B cell (primary cell): ENCODE measurements at regions not wholly inside any gene's neighbourhood (a gene's known extent, or its start where the extent isn't known, plus 50 kb on each side); places are given as distances from the start of the nearest gene placed in this dataset.

Experiments
- EZH2 ChIP-seq: IDR thresholded peaks from 2 replicates; pipeline ENCODE4 v1.6.1; 2012; ENCODE audit warnings: borderline replicate concordance, low read depth, mild to moderate bottlenecking, moderate library complexity, low read length; ENCODE audit not compliant: insufficient read depth, poor library complexity, severe bottlenecking
- TF ChIP-seq, protein P1 (sequence below): fragments of 200-600 bp; IDR thresholded peaks from one replicate; pipeline ENCODE4 v1.8.0; 2022; ENCODE audit warnings: antibody characterized with exemption, mild to moderate bottlenecking

DNA sequence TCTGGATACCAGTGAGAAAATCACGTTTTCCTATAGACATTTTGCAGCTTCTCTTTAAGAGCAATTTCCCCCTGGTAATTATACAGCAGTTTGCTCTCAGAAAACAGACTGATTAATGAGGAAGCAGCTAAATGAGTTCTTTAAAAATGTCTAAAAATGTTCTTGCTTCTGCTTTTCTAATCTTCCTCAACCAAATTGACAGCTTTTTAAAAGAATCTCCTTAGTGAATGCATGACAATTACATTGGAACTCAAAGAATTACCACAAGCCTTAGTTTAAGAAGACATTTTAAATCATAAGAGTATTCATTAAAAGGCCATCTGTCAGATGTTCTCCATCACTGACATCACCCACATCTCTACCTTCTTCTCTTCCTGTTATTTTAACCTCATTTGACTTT is 135.8 kb upstream of the PLXNC1 start:
- TF ChIP-seq, protein P1, sequence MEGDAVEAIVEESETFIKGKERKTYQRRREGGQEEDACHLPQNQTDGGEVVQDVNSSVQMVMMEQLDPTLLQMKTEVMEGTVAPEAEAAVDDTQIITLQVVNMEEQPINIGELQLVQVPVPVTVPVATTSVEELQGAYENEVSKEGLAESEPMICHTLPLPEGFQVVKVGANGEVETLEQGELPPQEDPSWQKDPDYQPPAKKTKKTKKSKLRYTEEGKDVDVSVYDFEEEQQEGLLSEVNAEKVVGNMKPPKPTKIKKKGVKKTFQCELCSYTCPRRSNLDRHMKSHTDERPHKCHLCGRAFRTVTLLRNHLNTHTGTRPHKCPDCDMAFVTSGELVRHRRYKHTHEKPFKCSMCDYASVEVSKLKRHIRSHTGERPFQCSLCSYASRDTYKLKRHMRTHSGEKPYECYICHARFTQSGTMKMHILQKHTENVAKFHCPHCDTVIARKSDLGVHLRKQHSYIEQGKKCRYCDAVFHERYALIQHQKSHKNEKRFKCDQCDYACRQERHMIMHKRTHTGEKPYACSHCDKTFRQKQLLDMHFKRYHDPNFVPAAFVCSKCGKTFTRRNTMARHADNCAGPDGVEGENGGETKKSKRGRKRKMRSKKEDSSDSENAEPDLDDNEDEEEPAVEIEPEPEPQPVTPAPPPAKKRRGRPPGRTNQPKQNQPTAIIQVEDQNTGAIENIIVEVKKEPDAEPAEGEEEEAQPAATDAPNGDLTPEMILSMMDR, result no peak
- no peak for TF ChIP-seq EZH2
